ENCODE measurements at regions not wholly inside any gene's neighbourhood (a gene's known extent, or its start where the extent isn't known, plus 50 kb on each side); places are given as distances from the start of the nearest gene placed in this dataset.
"Not testable (repeated sequence)": the region's sequence is repeated elsewhere in the genome, so short reads cannot be mapped to it uniquely, and the experiment has no call there.

DNA sequence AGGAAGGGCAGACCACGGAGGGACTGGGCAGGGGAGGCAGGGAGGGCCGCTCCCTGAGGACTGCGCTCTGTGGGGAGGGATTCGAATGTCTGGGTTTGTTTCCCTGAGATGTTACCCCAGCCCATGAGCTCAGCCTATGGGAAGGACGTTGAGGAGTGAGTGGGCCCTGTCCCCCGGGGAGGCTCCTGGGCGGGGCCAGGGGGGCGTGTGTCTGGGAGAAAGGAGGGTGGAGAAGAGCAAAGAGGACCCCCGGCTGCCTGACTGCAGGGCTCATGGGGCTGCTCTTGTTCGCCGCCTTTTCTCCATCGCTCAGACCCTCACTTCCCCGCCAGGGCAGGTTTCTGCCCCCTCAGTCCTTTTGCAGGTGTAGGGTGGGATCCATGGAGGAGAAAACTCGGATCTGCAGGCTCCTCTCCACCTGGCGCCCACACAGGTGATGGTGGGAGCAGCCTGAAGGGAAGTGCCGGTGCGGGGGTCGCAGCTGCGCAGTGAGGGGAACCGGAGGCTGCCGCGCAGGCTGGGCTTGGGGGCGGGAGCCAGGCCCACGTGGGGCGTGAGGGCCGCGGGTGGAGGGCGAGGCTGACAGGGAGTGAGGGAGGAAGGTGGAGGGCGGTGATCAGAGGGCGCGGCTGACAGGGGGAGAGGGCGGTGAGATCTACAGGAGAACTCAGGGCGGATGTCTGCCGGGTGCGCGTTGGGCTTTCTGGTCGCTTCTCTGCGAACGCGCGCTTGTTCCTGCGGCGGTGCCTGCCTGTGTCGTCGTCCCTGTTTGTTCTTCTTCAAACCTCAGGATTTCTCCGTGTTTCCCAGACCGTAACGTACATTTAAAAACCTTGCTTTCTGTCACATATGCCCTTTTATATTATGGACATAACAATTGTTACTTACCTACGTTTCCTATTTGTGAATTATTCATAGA lies 198.2 kb upstream of the NPAP1 start:
- in situ Hi-C loops (cut with MboI; ENCODE audit: low pct_unique_long_range_greater_than_20kb, low sequenced_read_pairs, unreplicated experiment); DNase-seq (ENCODE audit: low spot score): not testable (repeated sequence)

DNA sequence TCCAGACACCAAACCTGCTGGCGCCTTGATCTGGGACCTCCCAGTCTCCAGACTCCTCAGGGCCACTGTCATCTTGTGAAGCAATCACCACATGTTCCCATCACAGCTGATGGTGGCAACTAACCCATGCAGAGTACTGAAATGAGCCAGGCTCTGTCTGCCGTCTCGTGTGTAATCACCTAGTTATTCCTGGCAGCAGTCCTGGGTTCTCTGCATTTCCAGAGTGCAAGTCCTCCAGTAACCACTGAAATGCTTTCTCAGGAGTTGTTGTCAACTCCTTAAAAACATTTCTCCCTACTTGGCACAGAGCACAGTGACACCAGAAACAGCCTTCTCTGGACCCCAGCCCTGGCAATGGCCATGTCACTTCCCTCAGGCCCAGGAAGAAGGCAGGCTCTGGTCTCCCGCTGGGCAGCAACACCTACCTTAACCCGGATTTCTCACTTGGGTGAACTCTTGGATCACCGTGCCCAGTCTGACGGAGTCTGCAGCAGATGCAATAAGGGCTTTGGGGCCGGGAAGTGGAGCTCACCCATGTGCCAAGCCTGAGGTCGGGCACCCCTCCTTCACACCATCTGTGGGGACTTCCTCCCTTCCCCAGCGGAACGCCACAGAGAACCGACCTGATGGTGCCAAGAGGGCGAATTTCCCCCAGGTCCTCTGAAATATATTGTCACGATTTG lies 189.5 kb upstream of the NPAP1 start:
- DNase-seq (ENCODE audit: low spot score); in situ Hi-C loops (cut with MboI; ENCODE audit: low pct_unique_long_range_greater_than_20kb, low sequenced_read_pairs, unreplicated experiment): not testable (repeated sequence)

- in situ Hi-C loops (cut with MboI; ENCODE audit: low pct_unique_long_range_greater_than_20kb, low sequenced_read_pairs, unreplicated experiment); DNase-seq (ENCODE audit: low spot score): not testable (repeated sequence)
Measured at GRCh38 chr15:24488164-24488907, 187.2 kb upstream of the NPAP1 start.

DNA sequence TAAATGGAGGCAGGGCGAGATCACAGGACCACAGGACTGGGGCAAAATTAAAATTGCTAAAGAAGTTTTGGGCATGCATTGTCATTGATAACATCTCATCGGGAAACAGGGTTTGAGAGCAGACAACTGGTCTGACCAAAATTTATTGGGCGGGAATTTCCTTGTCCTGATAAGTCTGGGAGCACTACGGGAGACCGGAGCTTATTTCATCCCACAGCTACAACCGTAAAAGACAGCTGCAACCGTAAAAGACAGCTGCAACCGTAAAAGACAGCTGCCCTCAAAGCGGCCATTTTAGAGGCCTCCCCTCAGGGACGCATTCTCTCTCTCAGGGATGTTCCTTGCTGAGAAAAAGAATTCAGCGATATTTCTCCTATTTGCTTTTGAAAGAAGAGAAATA lies 170.4 kb upstream of the NPAP1 start:
- DNase-seq (ENCODE audit: low spot score); in situ Hi-C loops (cut with MboI; ENCODE audit: low pct_unique_long_range_greater_than_20kb, low sequenced_read_pairs, unreplicated experiment): not testable (repeated sequence)

- DNase-seq (ENCODE audit: low spot score); in situ Hi-C loops (cut with MboI; ENCODE audit: low pct_unique_long_range_greater_than_20kb, low sequenced_read_pairs, unreplicated experiment): not testable (repeated sequence)
Measured at GRCh38 chr15:24509714-24510113, 165.9 kb upstream of the NPAP1 start.

- in situ Hi-C loops (cut with MboI; ENCODE audit: low pct_unique_long_range_greater_than_20kb, low sequenced_read_pairs, unreplicated experiment); DNase-seq (ENCODE audit: low spot score): not testable (repeated sequence)
Measured at GRCh38 chr15:24511598-24511997, 164.0 kb upstream of the NPAP1 start.

- DNase-seq (ENCODE audit: low spot score); in situ Hi-C loops (cut with MboI; ENCODE audit: low pct_unique_long_range_greater_than_20kb, low sequenced_read_pairs, unreplicated experiment): not testable (repeated sequence)
Measured at GRCh38 chr15:24518772-24519171, 156.8 kb upstream of the NPAP1 start.

GRCh38 chr15:24531235-24531634 lies 144.3 kb upstream of the NPAP1 start:
- DNase-seq (ENCODE audit: low spot score); in situ Hi-C loops (cut with MboI; ENCODE audit: low pct_unique_long_range_greater_than_20kb, low sequenced_read_pairs, unreplicated experiment): not testable (repeated sequence)

GRCh38 chr15:24534032-24534431 lies 141.5 kb upstream of the NPAP1 start:
- DNase-seq (ENCODE audit: low spot score); in situ Hi-C loops (cut with MboI; ENCODE audit: low pct_unique_long_range_greater_than_20kb, low sequenced_read_pairs, unreplicated experiment): not testable (repeated sequence)

- in situ Hi-C loops (cut with MboI; ENCODE audit: low pct_unique_long_range_greater_than_20kb, low sequenced_read_pairs, unreplicated experiment), result not testable (repeated sequence)
Measured at GRCh38 chr15:24557281-24557680, 118.3 kb upstream of the NPAP1 start.

GRCh38 chr15:24607636-24608035 lies 67.9 kb upstream of the NPAP1 start:
- no peak for TF ChIP-seq CTCF (IDR thresholded peaks at IDR 0.05; ENCODE audit: extremely low read depth, insufficient read depth, missing control alignments)

More at GRCh38 chr15:24557281-24557680, 118.3 kb upstream of the NPAP1 start:
- DNase-seq (ENCODE audit: low spot score), result not testable (repeated sequence)

GRCh38 chr15:24617646-24618045 lies 57.9 kb upstream of the NPAP1 start:
- in situ Hi-C loops (cut with MboI; ENCODE audit: low pct_unique_long_range_greater_than_20kb, low sequenced_read_pairs, unreplicated experiment), result no loop called here
- no peak for DNase-seq (ENCODE audit: low spot score)
- TF ChIP-seq CTCF (IDR thresholded peaks at IDR 0.05; ENCODE audit: extremely low read depth, insufficient read depth, missing control alignments), result no peak

More at GRCh38 chr15:24607636-24608035, 67.9 kb upstream of the NPAP1 start:
- DNase-seq (ENCODE audit: low spot score), result no peak
- in situ Hi-C loops (cut with MboI; ENCODE audit: low pct_unique_long_range_greater_than_20kb, low sequenced_read_pairs, unreplicated experiment), result no loop called here
